ENCODE measurements at regions not wholly inside any gene's neighbourhood (a gene's known extent, or its start where the extent isn't known, plus 50 kb on each side); places are given as distances from the start of the nearest gene placed in this dataset.

DNA sequence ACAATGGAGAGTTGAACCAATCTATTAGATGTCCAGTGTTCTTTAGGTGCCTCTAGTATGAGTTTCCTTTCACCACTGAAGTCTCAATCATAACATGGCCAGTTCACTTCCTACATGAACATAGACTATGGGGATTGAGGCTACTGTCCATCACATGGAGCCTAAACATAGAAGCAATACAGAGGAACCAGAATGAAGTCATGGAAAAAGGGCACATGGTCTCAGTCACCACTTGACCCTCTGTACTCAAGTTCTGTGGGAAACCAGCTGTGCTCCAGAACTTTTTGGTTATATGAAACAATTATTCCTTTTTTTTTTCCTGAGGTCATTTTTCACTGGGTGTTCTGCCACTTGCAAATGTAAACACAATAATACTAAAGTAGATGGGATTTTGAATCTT lies 762.5 kb downstream of the CBLN4 start:
- peaks cover 28% of the 10 kb centered on the region for H3K9me3 Mint-ChIP-seq
- H3K27ac Mint-ChIP-seq: no peak overlapping the region
- no peaks in the 10 kb centered on the region for H3K36me3 Mint-ChIP-seq
- DNase-seq (ENCODE audit: low spot score in 2 of 2, unreplicated experiment in 2 of 2): no peak
- TF ChIP-seq, protein P1, sequence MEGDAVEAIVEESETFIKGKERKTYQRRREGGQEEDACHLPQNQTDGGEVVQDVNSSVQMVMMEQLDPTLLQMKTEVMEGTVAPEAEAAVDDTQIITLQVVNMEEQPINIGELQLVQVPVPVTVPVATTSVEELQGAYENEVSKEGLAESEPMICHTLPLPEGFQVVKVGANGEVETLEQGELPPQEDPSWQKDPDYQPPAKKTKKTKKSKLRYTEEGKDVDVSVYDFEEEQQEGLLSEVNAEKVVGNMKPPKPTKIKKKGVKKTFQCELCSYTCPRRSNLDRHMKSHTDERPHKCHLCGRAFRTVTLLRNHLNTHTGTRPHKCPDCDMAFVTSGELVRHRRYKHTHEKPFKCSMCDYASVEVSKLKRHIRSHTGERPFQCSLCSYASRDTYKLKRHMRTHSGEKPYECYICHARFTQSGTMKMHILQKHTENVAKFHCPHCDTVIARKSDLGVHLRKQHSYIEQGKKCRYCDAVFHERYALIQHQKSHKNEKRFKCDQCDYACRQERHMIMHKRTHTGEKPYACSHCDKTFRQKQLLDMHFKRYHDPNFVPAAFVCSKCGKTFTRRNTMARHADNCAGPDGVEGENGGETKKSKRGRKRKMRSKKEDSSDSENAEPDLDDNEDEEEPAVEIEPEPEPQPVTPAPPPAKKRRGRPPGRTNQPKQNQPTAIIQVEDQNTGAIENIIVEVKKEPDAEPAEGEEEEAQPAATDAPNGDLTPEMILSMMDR (IDR thresholded peaks at IDR 0.05; ENCODE audit: unreplicated experiment): no peak
- no peak overlapping the region for H3K4me3 Mint-ChIP-seq
- no peaks in the 10 kb centered on the region for H3K4me1 Mint-ChIP-seq
- H3K27me3 Mint-ChIP-seq (ENCODE audit: low read depth): no peaks in the 10 kb centered on the region

GRCh38 chr20:55239269-55239668 lies 763.9 kb downstream of the DOK5 start:
- Mint-ChIP-seq H3K27ac (no peak overlapping the region), H3K4me1 (no peaks in the 10 kb centered on the region), H3K4me3 (no peak overlapping the region), H3K36me3 (no peaks in the 10 kb centered on the region), H3K27me3 (ENCODE audit: low read depth) (no peaks in the 10 kb centered on the region), H3K9me3 (peaks cover 23% of the 10 kb centered on the region)
- TF ChIP-seq, protein P1 (IDR thresholded peaks at IDR 0.05; ENCODE audit: unreplicated experiment): no peak
- no peak for DNase-seq (ENCODE audit: low spot score in 2 of 2, unreplicated experiment in 2 of 2)

- Mint-ChIP-seq H3K27ac (no peak overlapping the region), H3K27me3 (ENCODE audit: low read depth) (no peaks in the 10 kb centered on the region), H3K36me3 (no peaks in the 10 kb centered on the region), H3K9me3 (peaks cover 29% of the 10 kb centered on the region), H3K4me3 (no peak overlapping the region), H3K4me1 (no peaks in the 10 kb centered on the region)
- no peak for DNase-seq (ENCODE audit: low spot score in 2 of 2, unreplicated experiment in 2 of 2)
- TF ChIP-seq, protein P1 (IDR thresholded peaks at IDR 0.05; ENCODE audit: unreplicated experiment): no peak
Observed at GRCh38 chr20:55232647-55233046, 757.3 kb downstream of the DOK5 start.

DNA sequence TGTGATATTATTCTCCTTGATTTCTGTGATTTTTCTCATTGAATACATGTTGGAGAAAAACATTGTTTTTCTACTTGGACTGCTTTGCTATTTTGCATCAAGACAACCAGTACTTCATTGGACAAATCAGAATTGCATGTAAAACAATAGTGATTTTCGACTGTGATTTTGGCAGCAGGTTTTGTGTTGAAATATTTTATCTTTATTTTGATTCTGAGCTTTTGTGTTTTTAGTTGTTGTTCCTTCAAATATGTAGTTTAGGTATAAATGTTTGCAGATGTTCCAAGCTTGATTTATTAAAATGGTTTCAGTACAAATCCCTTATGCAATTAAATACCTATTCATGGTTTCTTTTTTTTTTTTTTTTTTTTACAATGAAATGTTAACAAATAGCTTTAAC lies 754.1 kb downstream of the DOK5 start:
- no peaks in the 10 kb centered on the region for H3K36me3 Mint-ChIP-seq
- no peak overlapping the region for H3K4me3 Mint-ChIP-seq
- TF ChIP-seq, protein P1 (IDR thresholded peaks at IDR 0.05; ENCODE audit: unreplicated experiment): no peak
- no peaks in the 10 kb centered on the region for H3K27me3 Mint-ChIP-seq (ENCODE audit: low read depth)
- H3K4me1 Mint-ChIP-seq: no peaks in the 10 kb centered on the region
- no peak overlapping the region for H3K27ac Mint-ChIP-seq
- H3K9me3 Mint-ChIP-seq: peaks cover 26% of the 10 kb centered on the region
- no peak for DNase-seq (ENCODE audit: low spot score in 2 of 2, unreplicated experiment in 2 of 2)

DNA sequence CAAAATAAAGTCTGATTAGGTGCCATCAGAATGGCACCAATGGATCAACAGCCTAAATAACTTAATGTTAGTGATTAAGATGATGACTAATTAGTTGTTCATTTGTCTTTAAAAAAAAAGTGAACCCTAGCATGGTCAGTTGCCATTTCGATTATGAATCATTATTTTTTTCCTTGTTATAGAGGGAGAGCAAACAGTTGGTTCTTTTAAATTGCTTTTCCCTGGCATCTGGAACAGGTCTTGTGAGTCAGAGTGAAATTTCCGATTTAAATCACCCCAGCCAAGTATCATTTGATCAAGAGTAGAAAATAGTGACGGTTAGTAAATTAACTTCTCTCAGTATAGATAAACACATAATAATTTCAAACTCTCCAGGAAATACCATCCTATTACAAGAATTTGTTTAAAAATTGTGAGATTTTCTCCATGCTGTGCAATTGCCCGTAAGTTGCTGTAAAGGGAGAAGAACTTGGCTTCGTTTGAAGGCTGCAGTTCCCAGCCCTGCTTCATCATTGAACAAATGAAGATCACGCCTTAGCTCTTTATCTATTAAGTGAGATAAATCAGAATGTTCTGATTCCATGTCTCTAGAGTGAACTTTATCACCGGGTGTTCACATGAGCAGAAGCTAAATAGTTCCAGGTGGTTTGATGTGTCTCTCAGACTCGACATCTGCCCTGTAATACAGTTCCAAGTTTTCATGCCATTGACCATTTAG lies 741.3 kb downstream of the DOK5 start:
- no peak for DNase-seq (ENCODE audit: low spot score in 2 of 2, unreplicated experiment in 2 of 2)
- H3K36me3 Mint-ChIP-seq: no peaks in the 10 kb centered on the region
- H3K27ac Mint-ChIP-seq: no peak overlapping the region
- TF ChIP-seq, protein P1 (IDR thresholded peaks at IDR 0.05; ENCODE audit: unreplicated experiment): no peak
- peaks cover 44% of the 10 kb centered on the region for H3K9me3 Mint-ChIP-seq
- H3K4me1 Mint-ChIP-seq: no peaks in the 10 kb centered on the region
- no peak overlapping the region for H3K4me3 Mint-ChIP-seq
- H3K27me3 Mint-ChIP-seq (ENCODE audit: low read depth): no peaks in the 10 kb centered on the region

All from mesothelial cell of epicardium (in vitro differentiated cells).